ENCODE measurements at regions not wholly inside any gene's neighbourhood (a gene's known extent, or its start where the extent isn't known, plus 50 kb on each side); places are given as distances from the start of the nearest gene placed in this dataset.

DNA sequence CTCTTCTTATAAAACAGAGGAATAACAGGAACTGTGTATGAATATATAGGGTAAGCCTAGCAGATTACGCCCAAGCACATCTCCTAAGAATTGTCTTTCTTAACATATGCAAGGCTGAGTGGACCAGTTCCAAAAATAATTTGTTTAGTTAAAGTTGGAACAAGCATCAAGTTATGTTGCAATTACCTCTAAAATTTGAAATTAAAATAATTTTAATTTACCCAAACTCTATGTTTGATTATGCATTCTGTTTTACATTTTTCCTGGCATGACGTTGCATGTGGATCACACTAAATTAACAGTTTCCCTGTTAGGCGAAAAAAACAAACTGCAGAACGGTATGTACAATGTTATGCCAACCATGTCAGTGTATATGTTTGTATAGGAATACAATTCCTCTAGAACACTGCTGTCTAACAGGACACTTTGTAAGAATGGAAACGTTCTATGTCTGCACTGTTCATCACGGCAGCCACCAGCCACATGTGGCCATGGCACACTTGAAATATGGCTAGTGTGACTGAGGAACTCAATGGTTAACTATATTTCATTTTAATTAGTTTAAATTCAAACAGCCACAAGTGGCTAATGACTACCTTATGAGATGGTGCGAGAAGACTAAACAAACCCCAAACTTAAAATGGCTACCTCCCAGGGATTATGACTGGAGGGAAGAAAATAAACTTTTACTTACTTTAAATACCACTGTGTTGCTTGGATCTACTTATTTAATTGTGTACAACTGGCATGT is 281.1 kb upstream of the KLF14 start:
- DNase-seq, result no peak
- no peaks in the 10 kb centered on the region for H3K27me3 ChIP-seq
- H3K4me1 ChIP-seq, result peaks cover 64 to 84% (median 70%) of the 10 kb centered on the region in 4 donors
- no peak for ATAC-seq (ENCODE audit: low FRiP score in 2 of 2)
- no peak overlapping the region for H3K4me3 ChIP-seq
- H3K9me3 ChIP-seq, result no peaks in the 10 kb centered on the region
- peaks cover 0 to 10% (median 0%) of the 10 kb centered on the region in 4 donors for H3K36me3 ChIP-seq
- TF ChIP-seq EP300 (IDR thresholded peaks at IDR 0.05), result no peak
- TF ChIP-seq POLR2AphosphoS5 (IDR thresholded peaks at IDR 0.05), result no peak
- no peak for TF ChIP-seq POLR2A (IDR thresholded peaks at IDR 0.05)
- TF ChIP-seq, protein P1, sequence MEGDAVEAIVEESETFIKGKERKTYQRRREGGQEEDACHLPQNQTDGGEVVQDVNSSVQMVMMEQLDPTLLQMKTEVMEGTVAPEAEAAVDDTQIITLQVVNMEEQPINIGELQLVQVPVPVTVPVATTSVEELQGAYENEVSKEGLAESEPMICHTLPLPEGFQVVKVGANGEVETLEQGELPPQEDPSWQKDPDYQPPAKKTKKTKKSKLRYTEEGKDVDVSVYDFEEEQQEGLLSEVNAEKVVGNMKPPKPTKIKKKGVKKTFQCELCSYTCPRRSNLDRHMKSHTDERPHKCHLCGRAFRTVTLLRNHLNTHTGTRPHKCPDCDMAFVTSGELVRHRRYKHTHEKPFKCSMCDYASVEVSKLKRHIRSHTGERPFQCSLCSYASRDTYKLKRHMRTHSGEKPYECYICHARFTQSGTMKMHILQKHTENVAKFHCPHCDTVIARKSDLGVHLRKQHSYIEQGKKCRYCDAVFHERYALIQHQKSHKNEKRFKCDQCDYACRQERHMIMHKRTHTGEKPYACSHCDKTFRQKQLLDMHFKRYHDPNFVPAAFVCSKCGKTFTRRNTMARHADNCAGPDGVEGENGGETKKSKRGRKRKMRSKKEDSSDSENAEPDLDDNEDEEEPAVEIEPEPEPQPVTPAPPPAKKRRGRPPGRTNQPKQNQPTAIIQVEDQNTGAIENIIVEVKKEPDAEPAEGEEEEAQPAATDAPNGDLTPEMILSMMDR (IDR thresholded peaks at IDR 0.05), result no peak
- WGBS, 2 donors, result 87 to 88% methylated on average over 7 of the region's 7 CpGs
- no peak overlapping the region for H3K27ac ChIP-seq

DNA sequence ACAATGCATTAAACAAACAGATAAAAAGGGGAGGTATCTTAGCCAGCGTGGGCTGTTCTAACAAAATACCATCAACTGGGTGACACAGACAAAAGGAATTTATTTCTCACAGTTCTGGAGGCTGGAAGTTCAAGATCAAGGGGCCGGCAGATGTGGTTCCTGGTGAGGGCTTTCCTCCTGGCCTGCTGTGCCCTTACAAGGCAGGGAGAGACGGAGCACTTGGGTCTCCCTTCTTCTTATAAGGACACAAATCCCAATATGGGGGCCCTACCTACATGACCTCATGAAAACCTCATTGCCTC is 281.6 kb upstream of the KLF14 start:
- Histone ChIP-seq H3K9me3 (no peaks in the 10 kb centered on the region), H3K4me1 (peaks cover 59 to 83% (median 67%) of the 10 kb centered on the region in 4 donors), H3K27ac (no peak overlapping the region), H3K27me3 (no peaks in the 10 kb centered on the region), H3K4me3 (no peak overlapping the region), H3K36me3 (peaks cover 0 to 10% (median 0%) of the 10 kb centered on the region in 4 donors)
- WGBS, 2 donors, result 67 to 73% methylated on average over 3 of the region's 3 CpGs
- no peak for DNase-seq
- TF ChIP-seq POLR2A (IDR thresholded peaks at IDR 0.05) (no peak), EP300 (IDR thresholded peaks at IDR 0.05) (no peak), POLR2AphosphoS5 (IDR thresholded peaks at IDR 0.05) (no peak)
- TF ChIP-seq, protein P1 (IDR thresholded peaks at IDR 0.05), result no peak
- ATAC-seq (ENCODE audit: low FRiP score in 2 of 2), result no peak

DNA sequence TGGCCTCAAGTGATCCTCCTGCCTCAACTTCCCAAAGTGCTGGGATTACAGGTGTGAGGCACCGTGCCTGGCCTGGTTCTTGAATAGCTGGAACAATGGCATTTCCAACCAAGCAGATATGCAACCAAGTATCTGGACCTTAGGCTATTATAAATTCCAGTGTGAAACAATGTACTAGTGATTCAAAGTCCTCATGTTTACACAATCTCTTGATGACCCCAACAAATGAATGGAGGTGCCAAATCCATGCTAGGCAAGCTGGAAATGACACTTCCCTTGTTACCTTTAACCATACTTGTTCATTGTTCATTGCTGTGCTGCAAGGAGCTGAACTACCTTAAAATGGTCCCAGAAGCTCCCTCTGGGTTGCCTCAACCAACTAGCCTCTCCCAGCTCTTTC is 282.2 kb upstream of the KLF14 start:
- no peaks in the 10 kb centered on the region for H3K27me3 ChIP-seq
- no peaks in the 10 kb centered on the region for H3K9me3 ChIP-seq
- no peak overlapping the region for H3K4me3 ChIP-seq
- H3K27ac ChIP-seq, result no peak overlapping the region
- TF ChIP-seq POLR2AphosphoS5 (IDR thresholded peaks at IDR 0.05) (no peak), EP300 (IDR thresholded peaks at IDR 0.05) (no peak), POLR2A (IDR thresholded peaks at IDR 0.05) (no peak)
- TF ChIP-seq, protein P1 (IDR thresholded peaks at IDR 0.05), result no peak
- 70 to 75% methylated on average over 1 of the region's 1 CpG for WGBS, 2 donors
- DNase-seq, result no peak
- peaks cover 55 to 83% (median 62%) of the 10 kb centered on the region in 4 donors for H3K4me1 ChIP-seq
- no peak for ATAC-seq (ENCODE audit: low FRiP score in 2 of 2)
- peaks cover 0 to 10% (median under 1%) of the 10 kb centered on the region in 4 donors for H3K36me3 ChIP-seq

DNA sequence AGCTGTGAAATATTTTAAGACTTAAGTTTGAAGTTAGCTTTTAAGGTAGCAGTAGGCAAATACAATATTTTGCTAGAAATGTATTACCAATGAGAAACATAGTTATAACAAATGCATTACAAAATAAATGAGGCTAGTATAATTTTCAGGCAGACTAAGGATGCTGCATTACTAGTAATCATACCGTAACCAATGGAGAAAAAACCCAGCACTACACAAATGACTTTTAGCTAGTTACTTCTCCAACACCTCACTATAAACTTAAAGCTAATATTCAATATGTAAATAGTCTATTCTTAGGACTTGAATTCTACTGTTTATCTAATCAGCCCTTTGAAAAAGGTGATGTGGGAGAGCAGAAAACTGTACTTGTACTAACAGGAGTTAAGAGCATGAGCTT is 285.3 kb upstream of the KLF14 start:
- Histone ChIP-seq H3K4me3 (no peak overlapping the region), H3K27me3 (no peaks in the 10 kb centered on the region), H3K4me1 (peaks cover 42 to 73% (median 49%) of the 10 kb centered on the region in 4 donors), H3K9me3 (no peaks in the 10 kb centered on the region), H3K36me3 (peaks cover 0 to 18% (median 6%) of the 10 kb centered on the region in 4 donors), H3K27ac (no peak overlapping the region)
- DNase-seq, result no peak
- no peak for ATAC-seq (ENCODE audit: low FRiP score in 2 of 2)
- WGBS, 2 donors, result 91 to 94% methylated on average over 1 of the region's 1 CpG
- TF ChIP-seq, protein P1 (IDR thresholded peaks at IDR 0.05), result no peak
- TF ChIP-seq POLR2AphosphoS5 (IDR thresholded peaks at IDR 0.05) (no peak), POLR2A (IDR thresholded peaks at IDR 0.05) (no peak), EP300 (IDR thresholded peaks at IDR 0.05) (no peak)

DNA sequence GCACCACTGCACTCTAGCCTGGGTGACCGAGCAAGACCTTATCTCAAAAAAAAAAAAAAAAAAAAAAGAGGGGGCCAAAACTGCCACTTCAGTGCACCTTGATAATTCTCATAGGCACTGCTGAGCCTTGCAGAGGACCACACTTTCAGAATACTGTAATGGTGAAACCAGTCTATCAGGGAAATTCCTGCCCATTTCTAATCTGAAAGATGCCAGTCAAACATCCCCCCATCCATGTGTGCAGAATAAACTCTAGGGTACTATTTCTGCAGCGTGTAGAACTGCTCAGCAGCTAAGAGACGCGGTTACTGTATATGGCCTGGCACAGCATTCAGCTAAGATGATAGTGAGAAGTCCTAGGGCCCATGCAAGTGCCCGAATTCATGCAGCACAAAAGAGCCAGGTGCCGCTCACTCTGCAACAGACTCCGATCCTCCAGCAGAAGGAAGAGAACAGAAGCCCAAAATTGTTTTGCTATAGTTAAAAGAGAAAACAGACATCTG is 286.8 kb upstream of the KLF14 start:
- H3K27ac ChIP-seq, result no peak overlapping the region
- peaks cover 0 to 14% (median 6%) of the 10 kb centered on the region in 4 donors for H3K36me3 ChIP-seq
- H3K9me3 ChIP-seq, result no peaks in the 10 kb centered on the region
- TF ChIP-seq POLR2A (IDR thresholded peaks at IDR 0.05) (no peak), EP300 (IDR thresholded peaks at IDR 0.05) (no peak), POLR2AphosphoS5 (IDR thresholded peaks at IDR 0.05) (no peak)
- TF ChIP-seq, protein P1 (IDR thresholded peaks at IDR 0.05), result no peak
- no peak overlapping the region for H3K4me3 ChIP-seq
- peaks cover 35 to 65% (median 39%) of the 10 kb centered on the region in 4 donors for H3K4me1 ChIP-seq
- no peaks in the 10 kb centered on the region for H3K27me3 ChIP-seq
- ATAC-seq (ENCODE audit: low FRiP score in 2 of 2), result no peak
- no peak for DNase-seq
- WGBS, 2 donors, result 72 to 77% methylated on average over 7 of the region's 7 CpGs

Data from upper lobe of left lung (tissue), 6 donors.